ENCODE measurements at regions not wholly inside any gene's neighbourhood (a gene's known extent, or its start where the extent isn't known, plus 50 kb on each side); places are given as distances from the start of the nearest gene placed in this dataset.

- in situ Hi-C loops (cut with HindIII; ENCODE audit: low sequenced_read_pairs) = no loop called here
These were observed 127.9 kb downstream of the DTWD1 start for GRCh38 chr15:49748791-49749190.

DNA sequence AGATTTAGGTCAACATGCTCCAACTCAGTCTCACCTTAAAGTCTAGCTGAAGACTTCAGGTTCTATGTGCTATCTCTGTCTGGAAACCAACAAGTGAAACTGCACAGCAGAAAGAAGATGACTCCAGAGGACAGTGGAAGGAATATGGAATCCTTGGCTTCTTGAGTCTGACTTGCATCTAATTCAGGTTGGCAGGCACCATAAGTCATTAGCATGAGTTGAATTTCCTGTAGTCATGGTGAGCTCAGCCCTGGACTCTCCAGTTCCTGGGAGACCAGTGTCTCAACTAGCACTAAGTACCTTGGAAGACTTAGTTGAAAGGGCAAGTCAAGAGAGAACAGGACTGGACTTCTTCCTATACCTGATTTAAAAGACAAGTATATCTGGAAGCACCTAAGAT lies 129.7 kb downstream of the DTWD1 start:
- in situ Hi-C loops (cut with HindIII; ENCODE audit: low sequenced_read_pairs) = no loop called here

GRCh38 chr15:49751191-49751590 lies 130.3 kb downstream of the DTWD1 start:
- in situ Hi-C loops (cut with HindIII; ENCODE audit: low sequenced_read_pairs) = no loop called here

DNA sequence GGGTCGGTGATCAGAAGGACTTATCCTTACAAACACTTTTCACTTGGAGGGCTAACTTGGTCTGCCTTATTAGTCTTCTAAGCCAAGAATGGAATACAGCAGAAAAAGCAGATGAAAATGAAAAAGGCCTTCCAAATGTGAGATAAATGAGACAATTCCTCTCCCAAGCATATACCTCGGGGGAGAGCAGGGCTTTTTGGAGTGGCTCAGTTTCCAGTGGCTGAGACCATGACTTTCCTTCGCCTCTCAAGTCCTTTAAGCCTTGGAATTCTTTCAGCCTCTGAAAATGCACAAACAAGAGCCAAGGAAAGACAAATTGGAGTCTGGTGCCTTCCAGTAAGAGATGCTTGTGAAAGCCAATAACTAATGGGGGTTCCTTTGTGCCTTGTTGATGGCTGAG lies 130.9 kb downstream of the DTWD1 start:
- in situ Hi-C loops (cut with HindIII; ENCODE audit: low sequenced_read_pairs) = no loop called here

- in situ Hi-C loops (cut with HindIII; ENCODE audit: low sequenced_read_pairs) = no loop called here
These were observed 131.7 kb downstream of the DTWD1 start for GRCh38 chr15:49752517-49752916.

DNA sequence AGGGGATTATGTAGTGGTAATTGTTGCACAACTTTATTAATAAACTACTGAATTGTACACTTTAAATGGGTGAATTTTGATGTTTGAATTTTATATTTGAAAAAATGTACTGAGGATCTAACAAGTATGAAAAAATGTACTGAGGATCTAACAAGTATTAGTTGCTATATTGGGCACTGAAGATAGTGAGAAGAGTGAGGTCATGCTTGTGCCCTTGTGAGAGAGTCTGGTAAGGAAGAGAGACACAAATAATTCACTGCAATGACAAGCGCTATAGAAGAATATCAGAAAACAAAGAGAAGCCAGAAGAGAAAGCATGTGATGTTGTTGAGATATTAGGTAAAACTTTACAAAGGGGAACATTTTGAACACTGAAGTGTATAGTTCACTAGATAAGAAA lies 137.6 kb downstream of the DTWD1 start:
- in situ Hi-C loops (cut with HindIII; ENCODE audit: low sequenced_read_pairs) = no loop called here

GRCh38 chr15:49758856-49759255 lies 138.0 kb downstream of the DTWD1 start:
- in situ Hi-C loops (cut with HindIII; ENCODE audit: low sequenced_read_pairs) = no loop called here

DNA sequence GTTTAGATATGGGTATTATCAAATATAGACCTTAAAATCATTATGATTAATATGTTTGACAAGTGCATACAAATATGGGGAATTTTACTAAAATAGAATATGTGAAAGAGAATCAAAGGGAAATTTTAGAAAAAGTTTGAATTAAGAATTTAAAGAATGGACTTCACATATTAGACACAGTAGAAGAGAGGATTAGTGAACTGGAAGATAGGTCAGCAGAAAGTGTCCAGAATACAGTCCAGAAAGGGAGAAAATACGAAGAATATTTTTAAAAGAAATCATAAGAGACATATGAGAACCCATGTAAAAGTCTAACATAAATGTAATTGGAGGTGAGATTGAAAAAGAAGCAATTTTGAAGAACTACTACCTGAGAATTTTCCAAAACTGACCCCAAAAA lies 139.9 kb downstream of the DTWD1 start:
- in situ Hi-C loops (cut with HindIII; ENCODE audit: low sequenced_read_pairs) = no loop called here

- in situ Hi-C loops (cut with HindIII; ENCODE audit: low sequenced_read_pairs) = no loop called here
These were observed 148.4 kb downstream of the DTWD1 start for GRCh38 chr15:49769225-49769624.

- in situ Hi-C loops (cut with HindIII; ENCODE audit: low sequenced_read_pairs) = no loop called here
These were observed 168.6 kb downstream of the DTWD1 start for GRCh38 chr15:49789436-49789835.

DNA sequence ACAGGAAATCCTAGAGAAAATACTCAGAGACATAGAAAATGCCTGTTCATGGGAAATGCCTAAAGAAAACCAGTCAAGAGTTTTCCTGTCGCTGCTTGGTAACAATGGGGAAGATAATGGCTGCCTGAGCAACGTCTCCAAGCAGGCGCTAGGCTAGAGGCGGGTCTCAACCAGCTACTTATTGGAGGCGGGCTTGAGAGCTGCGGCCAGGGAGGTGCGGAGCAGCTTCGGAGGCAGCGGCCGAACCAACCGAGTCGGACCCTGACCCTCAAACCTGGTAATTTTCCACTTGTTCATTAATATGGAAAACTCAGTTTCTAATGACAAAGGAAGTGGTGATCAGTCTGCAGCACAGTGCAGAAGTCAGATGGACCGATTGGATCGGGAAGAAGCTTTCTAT lies 173.1 kb downstream of the DTWD1 start:
- in situ Hi-C loops (cut with HindIII; ENCODE audit: low sequenced_read_pairs) = no loop called here

- in situ Hi-C loops (cut with HindIII; ENCODE audit: low sequenced_read_pairs) = no loop called here
These were observed 180.9 kb downstream of the DTWD1 start for GRCh38 chr15:49801796-49802195.

Data from endothelial cell of hepatic sinusoid (primary cell).